SK-N-SH treated with all-trans-retinoic acid at 6 μM for 48 hours (cell line): ENCODE measurements at regions not wholly inside any gene's neighbourhood (a gene's known extent, or its start where the extent isn't known, plus 50 kb on each side); places are given as distances from the start of the nearest gene placed in this dataset.

Source experiments
- ATAC-seq: fragments of 200-7000 bp; cut with Tn5 transposase; 3 replicates; pipeline ENCODE4 v1.9.1; 2020; ENCODE audit warnings: mild to moderate bottlenecking, moderate library complexity
- ARNTL ChIP-seq: fragments of 450-650 bp; formaldehyde crosslinking; IDR thresholded peaks from 2 replicates; pipeline ENCODE4 v1.5.0; 2020; ENCODE audit warnings: low read depth, mild to moderate bottlenecking, moderate library complexity, borderline replicate concordance
- BACH2 ChIP-seq: fragments of 250-450 bp; sonication (Bioruptor Pico); IDR thresholded peaks from 2 replicates; pipeline ENCODE4 v1.9.0; 2021; ENCODE audit warnings: mild to moderate bottlenecking, borderline replicate concordance
- CSDC2 ChIP-seq: fragments of 250-450 bp; sonication (Bioruptor Pico); IDR thresholded peaks from 2 replicates; pipeline ENCODE4 v1.5.0; 2020; ENCODE audit warnings: mild to moderate bottlenecking, moderate library complexity
- ESRRG ChIP-seq: fragments of 250-450 bp; sonication (Bioruptor Pico); IDR thresholded peaks from 2 replicates; pipeline ENCODE4 v1.6.1; 2021; ENCODE audit warnings: mild to moderate bottlenecking
- GLIS3 ChIP-seq: fragments of 250-450 bp; sonication (Bioruptor Pico); IDR thresholded peaks from 2 replicates; pipeline ENCODE4 v1.5.0; 2020; ENCODE audit warnings: mild to moderate bottlenecking, moderate library complexity
- OSR1 ChIP-seq: fragments of 250-450 bp; sonication (Bioruptor Pico); IDR thresholded peaks from 2 replicates; pipeline ENCODE4 v1.8.0; 2022; ENCODE audit warnings: moderate library complexity, mild to moderate bottlenecking, inconsistent platforms
- PATZ1 ChIP-seq: fragments of 250-450 bp; sonication (Bioruptor Pico); IDR thresholded peaks from 2 replicates; pipeline ENCODE4 v1.8.0; 2020; ENCODE audit warnings: mild to moderate bottlenecking, moderate library complexity, borderline replicate concordance
- PPARA ChIP-seq: fragments of 250-450 bp; sonication (Bioruptor Pico); IDR thresholded peaks from 2 replicates; pipeline ENCODE4 v1.5.0; 2020; ENCODE audit warnings: mild to moderate bottlenecking, borderline replicate concordance
- RARB ChIP-seq: fragments of 250-450 bp; sonication (Bioruptor Pico); IDR thresholded peaks from 2 replicates; pipeline ENCODE4 v1.8.0; 2021; ENCODE audit warnings: mild to moderate bottlenecking, moderate library complexity
- SNAI2 ChIP-seq: fragments of 250-450 bp; sonication (Bioruptor Pico); IDR thresholded peaks from 2 replicates; pipeline ENCODE4 v1.5.0; 2020; ENCODE audit warnings: mild to moderate bottlenecking, moderate library complexity
- TCF4 ChIP-seq: fragments of 250-450 bp; sonication (Bioruptor Pico); IDR thresholded peaks from 2 replicates; pipeline ENCODE4 v1.8.0; 2021; ENCODE audit warnings: mild to moderate bottlenecking, moderate library complexity, borderline replicate concordance
- TOX ChIP-seq: fragments of 250-450 bp; sonication (Bioruptor Pico); IDR thresholded peaks from 2 replicates; pipeline ENCODE4 v1.8.0; 2021; ENCODE audit warnings: mild to moderate bottlenecking, moderate library complexity, borderline replicate concordance
- TSHZ2 ChIP-seq: fragments of 250-450 bp; sonication (Bioruptor Pico); IDR thresholded peaks from 2 replicates; pipeline ENCODE4 v1.5.0; 2020; ENCODE audit warnings: mild to moderate bottlenecking, moderate library complexity
- ZC3H10 ChIP-seq: fragments of 250-450 bp; sonication (Bioruptor Pico); IDR thresholded peaks from 2 replicates; pipeline ENCODE4 v1.5.1; 2021; ENCODE audit warnings: mild to moderate bottlenecking, moderate library complexity
- ZFP3 ChIP-seq: fragments of 250-450 bp; sonication (Bioruptor Pico); IDR thresholded peaks from 2 replicates; pipeline ENCODE4 v1.5.0; 2020; ENCODE audit warnings: mild to moderate bottlenecking, moderate library complexity
- ZFP30 ChIP-seq: fragments of 450-650 bp; formaldehyde crosslinking; IDR thresholded peaks from 2 replicates; pipeline ENCODE4 v1.5.0; 2022; ENCODE audit warnings: mild to moderate bottlenecking, moderate library complexity
- ZNF565 ChIP-seq: fragments of 450-650 bp; formaldehyde crosslinking; conservative IDR thresholded peaks from 2 replicates; pipeline ENCODE4 v1.5.0; 2020; ENCODE audit warnings: low read depth, mild to moderate bottlenecking, moderate library complexity
- ZNF70 ChIP-seq: fragments of 450-650 bp; formaldehyde crosslinking; IDR thresholded peaks from 2 replicates; pipeline ENCODE4 v1.5.0; 2020; ENCODE audit warnings: mild to moderate bottlenecking, moderate library complexity
- ZNF8 ChIP-seq: fragments of 450-650 bp; formaldehyde crosslinking; IDR thresholded peaks from 2 replicates; pipeline ENCODE4 v1.5.0; 2020; ENCODE audit warnings: mild to moderate bottlenecking, moderate library complexity
- TF ChIP-seq, protein P1 (sequence below): fragments of 250-450 bp; sonication (Bioruptor Pico); IDR thresholded peaks from 2 replicates; pipeline ENCODE4 v1.5.1; 2020; ENCODE audit warnings: low read depth, mild to moderate bottlenecking, moderate library complexity
- TF ChIP-seq, protein P2 (sequence below): fragments of 250-450 bp; sonication (Bioruptor Pico); IDR thresholded peaks from 2 replicates; pipeline ENCODE4 v1.5.1; 2021; ENCODE audit warnings: mild to moderate bottlenecking, moderate library complexity
- TF ChIP-seq, protein P3 (sequence below): fragments of 250-450 bp; sonication (Bioruptor Pico); IDR thresholded peaks from 2 replicates; pipeline ENCODE4 v1.8.0; 2021; ENCODE audit warnings: low read depth, mild to moderate bottlenecking, moderate library complexity, borderline replicate concordance

GRCh38 chr14:40280652-40281051 lies 848.4 kb upstream of the FBXO33 start:
- ATAC-seq: no peak
- TF ChIP-seq TCF4 (CRISPR knock-in tag) (no peak), TOX (CRISPR knock-in tag) (no peak), GLIS3 (CRISPR knock-in tag) (no peak), TSHZ2 (CRISPR knock-in tag) (no peak), ZC3H10 (CRISPR knock-in tag) (no peak), OSR1 (no peak), ZNF70 (CRISPR knock-in tag) (no peak), RARB (no peak), BACH2 (CRISPR knock-in tag) (no peak), ZNF8 (CRISPR knock-in tag) (no peak), ZFP30 (CRISPR knock-in tag) (no peak), ESRRG (CRISPR knock-in tag) (no peak)
- TF ChIP-seq, protein P1, sequence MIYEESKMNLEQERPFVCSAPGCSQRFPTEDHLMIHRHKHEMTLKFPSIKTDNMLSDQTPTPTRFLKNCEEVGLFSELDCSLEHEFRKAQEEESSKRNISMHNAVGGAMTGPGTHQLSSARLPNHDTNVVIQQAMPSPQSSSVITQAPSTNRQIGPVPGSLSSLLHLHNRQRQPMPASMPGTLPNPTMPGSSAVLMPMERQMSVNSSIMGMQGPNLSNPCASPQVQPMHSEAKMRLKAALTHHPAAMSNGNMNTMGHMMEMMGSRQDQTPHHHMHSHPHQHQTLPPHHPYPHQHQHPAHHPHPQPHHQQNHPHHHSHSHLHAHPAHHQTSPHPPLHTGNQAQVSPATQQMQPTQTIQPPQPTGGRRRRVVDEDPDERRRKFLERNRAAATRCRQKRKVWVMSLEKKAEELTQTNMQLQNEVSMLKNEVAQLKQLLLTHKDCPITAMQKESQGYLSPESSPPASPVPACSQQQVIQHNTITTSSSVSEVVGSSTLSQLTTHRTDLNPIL (CRISPR knock-in tag): no peak
- TF ChIP-seq, protein P2, sequence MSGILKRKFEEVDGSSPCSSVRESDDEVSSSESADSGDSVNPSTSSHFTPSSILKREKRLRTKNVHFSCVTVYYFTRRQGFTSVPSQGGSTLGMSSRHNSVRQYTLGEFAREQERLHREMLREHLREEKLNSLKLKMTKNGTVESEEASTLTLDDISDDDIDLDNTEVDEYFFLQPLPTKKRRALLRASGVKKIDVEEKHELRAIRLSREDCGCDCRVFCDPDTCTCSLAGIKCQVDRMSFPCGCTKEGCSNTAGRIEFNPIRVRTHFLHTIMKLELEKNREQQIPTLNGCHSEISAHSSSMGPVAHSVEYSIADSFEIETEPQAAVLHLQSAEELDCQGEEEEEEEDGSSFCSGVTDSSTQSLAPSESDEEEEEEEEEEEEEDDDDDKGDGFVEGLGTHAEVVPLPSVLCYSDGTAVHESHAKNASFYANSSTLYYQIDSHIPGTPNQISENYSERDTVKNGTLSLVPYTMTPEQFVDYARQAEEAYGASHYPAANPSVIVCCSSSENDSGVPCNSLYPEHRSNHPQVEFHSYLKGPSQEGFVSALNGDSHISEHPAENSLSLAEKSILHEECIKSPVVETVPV (CRISPR knock-in tag): no peak

DNA sequence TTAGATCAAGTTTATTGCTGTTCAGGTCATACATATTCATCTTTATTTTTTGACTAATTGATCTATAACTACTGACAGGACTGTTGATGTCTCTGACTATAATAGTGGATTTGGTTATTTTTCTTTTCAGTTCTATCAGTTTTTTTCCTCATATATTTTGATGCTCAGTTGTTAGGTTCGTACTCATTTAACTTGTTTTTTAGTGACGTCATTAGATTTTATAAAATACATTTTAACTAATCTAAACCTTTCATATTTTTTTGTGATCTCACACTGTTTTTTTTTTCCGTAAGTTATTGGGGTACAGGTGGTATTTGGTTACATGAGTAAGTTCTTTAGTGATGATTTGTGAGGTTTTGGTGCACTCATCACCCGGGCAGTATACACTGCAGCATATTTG lies 841.2 kb upstream of the FBXO33 start:
- TF ChIP-seq ARNTL (CRISPR knock-in tag): no peak
- no peak for TF ChIP-seq TSHZ2 (CRISPR knock-in tag)
- TF ChIP-seq SNAI2 (CRISPR knock-in tag): no peak
- no peak for TF ChIP-seq PPARA (CRISPR knock-in tag)
- TF ChIP-seq PATZ1: no peak
- TF ChIP-seq OSR1: no peak
- no peak for TF ChIP-seq BACH2 (CRISPR knock-in tag)
- no peak for TF ChIP-seq CSDC2 (CRISPR knock-in tag)
- TF ChIP-seq RARB: no peak
- TF ChIP-seq TCF4 (CRISPR knock-in tag): no peak
- no peak for TF ChIP-seq ESRRG (CRISPR knock-in tag)
- no peak for TF ChIP-seq ZC3H10 (CRISPR knock-in tag)
- TF ChIP-seq ZNF565 (CRISPR knock-in tag): no peak
- TF ChIP-seq, protein P3, sequence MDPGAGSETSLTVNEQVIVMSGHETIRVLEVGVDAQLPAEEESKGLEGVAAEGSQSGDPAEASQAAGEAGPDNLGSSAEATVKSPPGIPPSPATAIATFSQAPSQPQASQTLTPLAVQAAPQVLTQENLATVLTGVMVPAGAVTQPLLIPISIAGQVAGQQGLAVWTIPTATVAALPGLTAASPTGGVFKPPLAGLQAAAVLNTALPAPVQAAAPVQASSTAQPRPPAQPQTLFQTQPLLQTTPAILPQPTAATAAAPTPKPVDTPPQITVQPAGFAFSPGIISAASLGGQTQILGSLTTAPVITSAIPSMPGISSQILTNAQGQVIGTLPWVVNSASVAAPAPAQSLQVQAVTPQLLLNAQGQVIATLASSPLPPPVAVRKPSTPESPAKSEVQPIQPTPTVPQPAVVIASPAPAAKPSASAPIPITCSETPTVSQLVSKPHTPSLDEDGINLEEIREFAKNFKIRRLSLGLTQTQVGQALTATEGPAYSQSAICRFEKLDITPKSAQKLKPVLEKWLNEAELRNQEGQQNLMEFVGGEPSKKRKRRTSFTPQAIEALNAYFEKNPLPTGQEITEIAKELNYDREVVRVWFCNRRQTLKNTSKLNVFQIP (CRISPR knock-in tag): no peak
- TF ChIP-seq, protein P2 (CRISPR knock-in tag): no peak
- TF ChIP-seq ZFP3 (CRISPR knock-in tag): no peak
- no peak for ATAC-seq
